ENCODE measurements at regions not wholly inside any gene's neighbourhood (a gene's known extent, or its start where the extent isn't known, plus 50 kb on each side); places are given as distances from the start of the nearest gene placed in this dataset.
"Not testable (repeated sequence)": the region's sequence is repeated elsewhere in the genome, so short reads cannot be mapped to it uniquely, and the experiment has no call there.

GRCh38 chr22:11625711-11626421, 3902.1 kb upstream of the OR11H1 start:
- FAIRE-seq; CTCF ChIA-PET; H3K4me2 ChIP-seq; ATAC-seq; DNase-seq (ENCODE audit: low read depth in 1 of 2, low spot score in 1 of 2); POLR2A ChIA-PET; H3K27ac ChIP-seq; H3K4me1 ChIP-seq; H3K4me3 ChIP-seq: not testable (repeated sequence)
- peaks cover 14% of the 10 kb centered on the region; the same call in 1 of the 3 replicates for H3K9me3 ChIP-seq
- 48% methylated on average over 26 of the region's 30 CpGs for WGBS (ENCODE audit: missing lambda C conversion rate)

GRCh38 chr22:11626422-11626773, 3901.6 kb upstream of the OR11H1 start:
- ATAC-seq: no peak
- H3K4me2 ChIP-seq: no peak overlapping the region
- POLR2A ChIA-PET: no interaction called here
- H3K4me3 ChIP-seq: no peak overlapping the region
- WGBS (ENCODE audit: missing lambda C conversion rate): 46% methylated on average over 3 of the region's 3 CpGs
- H3K27ac ChIP-seq: no peak overlapping the region
- H3K4me1 ChIP-seq: no peaks in the 10 kb centered on the region
- CTCF ChIA-PET: no interaction called here
- no peak for DNase-seq (ENCODE audit: low read depth in 1 of 2, low spot score in 1 of 2)
- peaks cover 14% of the 10 kb centered on the region; the same call in 1 of the 3 replicates for H3K9me3 ChIP-seq
- no peak for FAIRE-seq
- no peak for TF ChIP-seq ZNF302 (CRISPR knock-in tag; IDR thresholded peaks at IDR 0.05)
- TF ChIP-seq RCOR1 (IDR thresholded peaks at IDR 0.05; ENCODE audit: low read depth, low read length): no peak
- TF ChIP-seq PBX3 (IDR thresholded peaks at IDR 0.05): no peak
- TF ChIP-seq ELK1 (IDR thresholded peaks at IDR 0.05; ENCODE audit: low read depth, low read length): no peak
- TF ChIP-seq FOSB (CRISPR knock-in tag; IDR thresholded peaks at IDR 0.05): no peak
- no peak for TF ChIP-seq POLR2AphosphoS2 (conservative IDR thresholded peaks at IDR 0.05; ENCODE audit: low read length)
- no peak for TF ChIP-seq HDAC2 (IDR thresholded peaks at IDR 0.05)
- TF ChIP-seq HEYL (CRISPR knock-in tag; IDR thresholded peaks at IDR 0.05): no peak
- TF ChIP-seq FOXS1 (CRISPR knock-in tag; IDR thresholded peaks at IDR 0.05): no peak
- TF ChIP-seq ZFP36 (IDR thresholded peaks at IDR 0.05; ENCODE audit: borderline replicate concordance, partially characterized antibody): no peak
- TF ChIP-seq EP300 (IDR thresholded peaks at IDR 0.05): no peak
- TF ChIP-seq KDM1A (IDR thresholded peaks at IDR 0.05; ENCODE audit: low read depth): no peak
- TF ChIP-seq PHF8 (IDR thresholded peaks at IDR 0.05; ENCODE audit: borderline replicate concordance, low read depth): no peak

GRCh38 chr22:11627036-11627435, 3901.0 kb upstream of the OR11H1 start:
- not testable (repeated sequence) for FAIRE-seq
- 77% methylated on average over 20 of the region's 20 CpGs for WGBS (ENCODE audit: missing lambda C conversion rate)

GRCh38 chr22:11627436-11627797, 3900.6 kb upstream of the OR11H1 start:
- Histone ChIP-seq H3K9me3 (peaks cover 14% of the 10 kb centered on the region; the same call in 1 of the 3 replicates), H3K4me3 (no peak overlapping the region), H3K4me1 (no peaks in the 10 kb centered on the region), H3K27ac (no peak overlapping the region), H3K4me2 (no peak overlapping the region)
- TF ChIP-seq HDAC2 (IDR thresholded peaks at IDR 0.05) (no peak), TFCP2L1 (CRISPR knock-in tag; IDR thresholded peaks at IDR 0.05) (no peak), PHF8 (IDR thresholded peaks at IDR 0.05; ENCODE audit: borderline replicate concordance, low read depth) (no peak), NPAS2 (CRISPR knock-in tag; IDR thresholded peaks at IDR 0.05; ENCODE audit: borderline replicate concordance) (no peak), MAFK (IDR thresholded peaks at IDR 0.05; ENCODE audit: partially characterized antibody) (no peak), JUN (IDR thresholded peaks at IDR 0.05) (no peak), POLR2A (IDR thresholded peaks at IDR 0.05; ENCODE audit: low read length) (no peak), CHD2 (IDR thresholded peaks at IDR 0.05; ENCODE audit: low read length, partially characterized antibody) (no peak), RFX5 (IDR thresholded peaks at IDR 0.05) (no peak), KDM1A (IDR thresholded peaks at IDR 0.05; ENCODE audit: low read depth) (no peak), MYC (IDR thresholded peaks at IDR 0.05; ENCODE audit: borderline replicate concordance, low read length) (no peak), HES2 (IDR thresholded peaks at IDR 0.05) (no peak), RAD21 (conservative IDR thresholded peaks at IDR 0.05 in 1 of 2, IDR thresholded peaks at IDR 0.05 in 1 of 2) (no peak), CTCF (IDR thresholded peaks at IDR 0.05) (no peak), USF2 (IDR thresholded peaks at IDR 0.05) (no peak), EHMT2 (IDR thresholded peaks at IDR 0.05; ENCODE audit: low read depth) (no peak), RCOR1 (IDR thresholded peaks at IDR 0.05; ENCODE audit: low read depth, low read length) (no peak), HOXB5 (CRISPR knock-in tag; IDR thresholded peaks at IDR 0.05) (no peak)
- WGBS (ENCODE audit: missing lambda C conversion rate): 80% methylated on average over 26 of the region's 31 CpGs
- FAIRE-seq (no peak), DNase-seq (ENCODE audit: low read depth in 1 of 2, low spot score in 1 of 2) (no peak), ATAC-seq (no peak)
- ChIA-PET POLR2A (no interaction called here), CTCF (no interaction called here)

More at GRCh38 chr22:11627036-11627435, 3901.0 kb upstream of the OR11H1 start:
- H3K4me2 ChIP-seq; H3K27ac ChIP-seq; H3K4me1 ChIP-seq; DNase-seq (ENCODE audit: low read depth in 1 of 2, low spot score in 1 of 2); ATAC-seq; H3K4me3 ChIP-seq; POLR2A ChIA-PET; CTCF ChIA-PET: not testable (repeated sequence)
- H3K9me3 ChIP-seq: peaks cover 14% of the 10 kb centered on the region; the same call in 1 of the 3 replicates
